ENCODE measurements at regions not wholly inside any gene's neighbourhood (a gene's known extent, or its start where the extent isn't known, plus 50 kb on each side); places are given as distances from the start of the nearest gene placed in this dataset.

GRCh38 chr10:120684226-120684625, 166.9 kb upstream of the WDR11 start:
- TF ChIP-seq, protein P1, sequence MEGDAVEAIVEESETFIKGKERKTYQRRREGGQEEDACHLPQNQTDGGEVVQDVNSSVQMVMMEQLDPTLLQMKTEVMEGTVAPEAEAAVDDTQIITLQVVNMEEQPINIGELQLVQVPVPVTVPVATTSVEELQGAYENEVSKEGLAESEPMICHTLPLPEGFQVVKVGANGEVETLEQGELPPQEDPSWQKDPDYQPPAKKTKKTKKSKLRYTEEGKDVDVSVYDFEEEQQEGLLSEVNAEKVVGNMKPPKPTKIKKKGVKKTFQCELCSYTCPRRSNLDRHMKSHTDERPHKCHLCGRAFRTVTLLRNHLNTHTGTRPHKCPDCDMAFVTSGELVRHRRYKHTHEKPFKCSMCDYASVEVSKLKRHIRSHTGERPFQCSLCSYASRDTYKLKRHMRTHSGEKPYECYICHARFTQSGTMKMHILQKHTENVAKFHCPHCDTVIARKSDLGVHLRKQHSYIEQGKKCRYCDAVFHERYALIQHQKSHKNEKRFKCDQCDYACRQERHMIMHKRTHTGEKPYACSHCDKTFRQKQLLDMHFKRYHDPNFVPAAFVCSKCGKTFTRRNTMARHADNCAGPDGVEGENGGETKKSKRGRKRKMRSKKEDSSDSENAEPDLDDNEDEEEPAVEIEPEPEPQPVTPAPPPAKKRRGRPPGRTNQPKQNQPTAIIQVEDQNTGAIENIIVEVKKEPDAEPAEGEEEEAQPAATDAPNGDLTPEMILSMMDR (IDR thresholded peaks at IDR 0.05; ENCODE audit: low read length), result no peak
- no peak for TF ChIP-seq EZH2 (optimal IDR thresholded peaks at IDR 0.05; ENCODE audit: low read depth, low read length)
- no peak for TF ChIP-seq EZH2phosphoT487 (IDR thresholded peaks at IDR 0.05; ENCODE audit: low read length)
